GM21529 (cell line): ENCODE measurements at regions not wholly inside any gene's neighbourhood (a gene's known extent, or its start where the extent isn't known, plus 50 kb on each side); places are given as distances from the start of the nearest gene placed in this dataset.
A peak's percentile ranks its signal among the peaks of the same experiment; 100 is the strongest.
"Not testable (repeated sequence)": the region's sequence is repeated elsewhere in the genome, so short reads cannot be mapped to it uniquely, and the experiment has no call there.

Source experiments
- ATAC-seq: cut with Tn5 transposase; IDR thresholded peaks from one replicate; pipeline ENCODE4 v1.9.1; 2021; ENCODE audit not compliant: unreplicated experiment

DNA sequence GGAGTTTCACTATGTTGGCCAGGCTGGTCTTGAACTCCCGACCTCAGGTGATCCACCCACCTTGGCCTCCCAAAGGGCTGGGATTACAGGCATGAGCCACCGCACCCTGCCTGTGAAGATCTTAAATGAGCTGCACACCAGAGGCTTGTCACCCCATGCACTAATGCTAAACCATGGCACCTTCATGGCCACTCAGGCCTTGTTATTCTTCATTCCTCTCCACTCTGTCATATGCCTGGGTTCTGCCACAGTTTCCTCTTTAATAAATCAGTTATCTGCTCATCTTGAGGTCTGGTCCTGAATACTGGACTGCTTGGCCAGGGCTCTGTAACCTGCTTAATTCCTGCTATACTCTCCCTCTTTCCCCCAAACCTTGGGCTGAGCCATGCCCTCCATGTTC is 104.3 kb upstream of the FOXN2 start:
- no peak for ATAC-seq

DNA sequence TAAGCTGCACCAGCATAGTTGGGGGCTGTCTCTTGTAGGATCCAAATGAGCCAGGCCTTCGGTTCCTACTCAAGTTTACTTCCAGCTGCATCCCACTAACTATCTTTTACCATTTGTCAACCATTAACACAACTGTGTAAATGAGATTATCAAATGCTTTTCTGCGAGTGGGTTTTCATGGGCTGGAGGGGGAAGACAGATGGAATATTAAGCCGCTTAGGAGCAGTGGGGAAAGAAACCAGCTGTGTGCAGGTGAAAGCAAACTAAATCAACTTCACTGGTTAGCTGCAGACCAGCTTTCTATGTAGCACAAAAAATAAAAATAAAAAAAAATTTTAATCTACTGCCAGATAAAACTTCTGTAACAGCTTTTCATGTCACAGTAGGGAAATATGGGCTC is 100.8 kb upstream of the FOXN2 start:
- no peak for ATAC-seq

DNA sequence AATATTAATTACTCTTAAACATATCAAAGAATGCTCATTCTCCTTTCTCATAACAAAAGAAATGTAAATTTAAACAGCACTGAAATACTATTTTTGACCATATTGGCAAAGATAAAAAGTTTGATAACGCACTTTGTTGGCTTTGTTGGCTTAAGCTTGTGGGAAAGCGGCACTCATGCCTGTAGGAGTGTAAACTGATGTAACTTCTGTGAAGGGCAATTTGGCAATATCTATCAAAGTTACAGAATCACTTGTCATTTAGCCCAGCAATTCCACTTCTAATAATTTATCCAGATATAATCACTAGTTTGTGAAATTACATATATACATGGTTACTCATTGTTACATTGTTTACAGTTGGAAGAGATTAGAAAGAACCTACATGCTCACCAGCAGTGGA is 96.3 kb upstream of the FOXN2 start:
- ATAC-seq: no peak

DNA sequence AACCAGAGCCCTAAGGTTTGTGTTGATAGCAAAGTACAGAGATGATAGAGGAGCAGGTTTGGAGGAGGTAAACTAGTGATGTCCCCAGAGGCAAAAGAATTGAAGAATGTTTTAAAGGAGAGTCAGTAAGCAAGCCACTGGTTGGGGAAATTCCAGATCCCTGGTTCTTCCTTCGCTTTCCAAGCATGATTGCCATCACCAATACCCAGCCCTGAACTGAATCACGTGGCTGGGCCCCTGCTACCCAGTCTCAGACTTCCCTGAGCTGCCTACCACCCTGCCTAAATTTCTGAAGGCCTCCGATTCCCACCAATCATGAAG is 95.3 kb upstream of the FOXN2 start:
- no peak for ATAC-seq

DNA sequence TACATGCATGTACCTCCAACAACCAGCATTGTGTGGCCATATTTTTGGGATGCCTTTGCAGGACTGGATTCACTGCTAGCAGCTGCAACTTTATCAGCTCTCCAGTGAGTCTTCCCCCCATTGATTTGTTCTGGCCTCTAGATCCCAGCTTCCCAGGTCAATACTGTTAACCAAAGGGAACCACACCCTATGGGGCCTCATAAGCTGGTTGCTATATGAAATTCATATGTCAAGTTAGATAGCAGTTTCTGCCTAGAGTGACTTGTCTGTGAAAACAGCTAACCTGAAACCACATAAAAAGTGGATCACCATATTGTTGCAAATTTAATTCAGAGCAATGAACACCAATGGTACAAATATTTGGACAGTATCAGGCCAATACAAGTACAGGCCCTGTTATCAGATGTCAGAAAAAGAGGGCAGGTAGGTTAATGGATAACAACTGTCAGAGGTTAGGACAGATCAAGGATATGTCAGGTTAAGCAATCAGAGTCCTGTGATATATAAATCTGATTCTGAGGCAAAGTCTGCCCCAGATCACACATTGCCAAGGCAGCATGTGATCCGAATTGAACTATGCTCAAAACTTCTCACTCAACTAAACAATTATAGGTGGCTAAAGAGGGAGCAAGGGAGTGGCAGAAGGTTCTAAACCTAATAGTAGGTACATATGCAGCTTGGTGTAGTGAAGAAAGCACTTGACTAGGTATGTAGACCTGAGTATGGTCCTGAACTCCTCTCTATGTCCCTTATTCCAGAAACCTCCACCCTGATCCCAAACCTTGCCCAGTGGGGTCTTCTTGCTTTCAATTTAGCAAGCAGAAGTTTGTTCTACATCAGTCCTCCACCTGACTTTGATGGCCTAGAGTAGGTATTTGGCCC is 94.7 kb upstream of the FOXN2 start:
- no peak for ATAC-seq

DNA sequence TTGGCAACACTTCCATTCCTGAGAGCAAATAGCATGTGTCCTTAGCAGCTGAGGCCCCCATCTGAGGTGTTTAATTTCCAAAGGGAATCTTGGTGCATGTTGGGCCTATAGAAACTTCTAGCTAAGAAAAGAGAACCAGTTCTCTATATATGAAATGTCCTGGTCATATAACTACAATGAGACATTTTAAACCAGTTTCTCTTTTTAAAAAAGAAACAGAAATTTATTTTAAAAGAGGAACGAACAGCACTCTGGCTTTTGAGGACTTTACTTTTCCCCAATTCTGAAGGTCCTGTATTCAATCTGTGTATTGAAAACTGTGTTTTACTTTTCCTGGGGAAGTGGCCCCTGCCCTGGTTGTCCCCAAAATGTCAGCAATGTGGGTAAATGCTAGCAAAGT is 94.0 kb upstream of the FOXN2 start:
- ATAC-seq: no peak

DNA sequence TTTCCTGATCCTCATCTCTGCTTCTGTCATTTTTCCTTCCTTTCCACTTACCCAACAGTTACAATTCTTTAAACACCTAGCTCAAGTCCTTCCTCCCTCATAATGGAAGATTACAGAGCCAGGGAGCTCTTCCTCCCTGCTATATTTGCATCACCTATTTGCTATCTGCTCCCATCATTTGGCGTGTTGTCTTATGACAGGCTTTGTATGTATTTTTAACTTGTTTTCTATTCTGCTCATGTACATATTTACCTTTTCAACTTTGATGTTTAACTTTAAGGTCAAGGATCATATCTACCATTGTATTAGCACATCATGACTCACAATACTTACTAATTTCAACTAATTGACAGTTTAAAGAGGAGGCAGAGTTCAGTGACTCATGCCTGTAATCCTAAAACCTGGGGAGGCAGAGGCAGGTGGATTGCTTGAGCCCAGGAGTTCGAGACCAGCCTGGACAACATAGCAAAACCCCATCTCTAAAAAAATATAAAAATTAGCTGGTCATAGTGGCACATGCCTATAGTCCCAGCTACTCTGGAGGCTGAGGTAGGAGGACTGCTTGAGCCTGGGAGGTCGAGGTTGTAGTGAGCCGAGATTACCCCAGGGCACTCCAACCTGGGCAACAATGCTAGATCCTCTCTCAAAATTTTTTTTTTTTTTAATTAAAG is 92.5 kb upstream of the FOXN2 start:
- no peak for ATAC-seq

DNA sequence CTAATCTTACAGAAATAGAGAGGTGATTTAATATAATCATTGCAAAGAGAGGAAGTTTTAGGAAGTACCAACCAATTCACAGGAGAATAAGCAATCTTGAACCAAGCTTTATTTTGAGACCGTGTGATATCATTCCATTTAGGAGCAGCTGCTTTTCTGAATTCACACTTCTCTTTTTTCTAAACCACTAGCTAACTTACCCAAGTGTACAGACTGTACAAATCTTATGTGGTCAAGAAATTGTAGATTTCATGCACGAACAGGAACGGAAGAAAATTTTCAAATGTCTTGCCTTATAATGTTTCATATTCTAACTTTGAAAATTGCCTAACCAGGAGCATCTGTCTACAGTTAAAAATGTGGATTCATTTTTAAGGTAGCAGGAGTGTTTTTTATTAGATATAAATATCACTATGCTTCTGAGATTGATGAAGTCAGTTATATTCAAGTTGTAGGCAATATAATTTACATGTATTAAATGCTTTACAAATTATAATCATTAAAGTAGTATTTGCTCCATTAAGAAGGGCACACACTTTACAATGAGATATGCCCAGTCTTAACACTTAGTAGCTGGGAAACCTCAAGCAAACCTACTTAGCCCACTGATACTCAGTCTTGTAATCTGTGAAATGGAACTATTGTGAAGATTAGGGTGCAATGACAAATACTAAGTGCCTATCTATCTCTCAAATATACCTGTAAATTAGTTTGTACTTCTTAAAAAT is 86.7 kb upstream of the FOXN2 start:
- ATAC-seq: peak; percentile 88

DNA sequence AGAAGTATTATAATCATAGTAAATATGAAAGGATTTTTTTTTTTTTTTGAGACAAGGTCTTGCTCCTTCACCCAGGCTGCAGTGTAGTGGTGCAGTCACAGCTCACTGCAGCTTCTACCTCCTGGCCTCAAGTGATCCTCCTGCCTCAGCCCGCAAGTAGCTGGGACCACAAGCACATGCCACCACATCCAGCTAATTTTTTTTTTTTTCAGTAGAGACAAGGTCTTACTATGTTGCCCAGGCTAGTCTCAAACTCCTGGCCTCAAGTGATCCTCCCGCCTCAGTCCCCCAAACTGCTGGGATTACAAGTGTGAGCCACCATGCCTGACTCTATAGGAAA is 86.2 kb upstream of the FOXN2 start:
- peak; percentile 44 for ATAC-seq

DNA sequence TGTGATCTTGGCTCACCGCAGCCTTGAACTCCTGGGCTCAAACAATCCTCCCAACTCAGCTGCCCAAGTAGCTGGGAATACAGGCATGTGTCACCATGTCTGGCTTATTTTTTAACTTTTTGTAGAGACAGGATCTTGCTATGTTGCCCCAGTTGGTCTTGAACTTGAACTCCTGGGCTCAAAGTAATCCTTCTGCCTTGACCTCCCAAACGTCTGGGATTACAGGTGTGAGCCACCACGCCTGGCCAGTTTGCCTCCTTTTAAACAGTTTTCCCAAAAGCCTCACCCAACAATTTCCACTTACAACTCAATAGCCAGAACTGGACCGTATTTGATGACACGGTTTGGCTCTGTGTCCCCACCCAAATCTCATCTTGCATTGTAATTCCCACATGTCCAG is 85.4 kb upstream of the FOXN2 start:
- no peak for ATAC-seq

DNA sequence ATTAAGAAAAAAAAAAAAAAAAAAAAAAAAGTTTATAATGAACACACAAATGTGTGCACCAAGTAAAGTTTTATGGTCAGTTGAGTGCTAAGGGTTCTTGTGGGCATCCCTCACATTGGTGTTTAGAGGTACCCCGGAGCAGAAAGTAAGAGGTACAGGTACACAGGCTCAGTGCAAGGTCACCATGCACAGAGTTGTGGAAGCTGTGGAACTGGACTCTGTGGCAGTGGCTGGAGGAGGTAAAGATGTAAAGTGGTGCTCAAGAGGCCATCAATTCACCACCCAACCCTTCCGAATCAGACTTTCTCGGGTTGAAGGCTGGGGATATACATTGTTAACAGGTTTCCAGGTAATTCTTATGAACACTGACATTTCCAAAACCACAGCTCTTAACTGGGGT is 83.6 kb upstream of the FOXN2 start:
- no peak for ATAC-seq

DNA sequence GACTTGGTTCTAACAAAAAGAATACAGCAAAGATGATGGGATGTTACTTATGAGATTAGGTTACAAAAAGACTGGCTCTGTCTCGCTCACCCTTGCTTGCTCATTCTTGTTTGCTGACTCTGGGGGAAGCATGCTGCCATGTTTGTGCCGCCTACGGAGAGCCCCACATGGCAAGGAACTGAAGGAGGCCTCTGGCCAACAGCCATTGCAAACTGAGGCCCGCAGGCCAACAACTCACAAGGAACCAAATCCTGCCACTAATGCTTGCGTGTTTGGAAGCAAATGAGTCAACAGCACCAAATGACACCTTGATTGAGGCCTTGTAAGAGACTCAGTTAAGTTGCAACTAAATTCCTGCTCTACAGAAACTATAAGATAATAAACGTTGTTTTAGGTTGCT is 82.1 kb upstream of the FOXN2 start:
- ATAC-seq: no peak

DNA sequence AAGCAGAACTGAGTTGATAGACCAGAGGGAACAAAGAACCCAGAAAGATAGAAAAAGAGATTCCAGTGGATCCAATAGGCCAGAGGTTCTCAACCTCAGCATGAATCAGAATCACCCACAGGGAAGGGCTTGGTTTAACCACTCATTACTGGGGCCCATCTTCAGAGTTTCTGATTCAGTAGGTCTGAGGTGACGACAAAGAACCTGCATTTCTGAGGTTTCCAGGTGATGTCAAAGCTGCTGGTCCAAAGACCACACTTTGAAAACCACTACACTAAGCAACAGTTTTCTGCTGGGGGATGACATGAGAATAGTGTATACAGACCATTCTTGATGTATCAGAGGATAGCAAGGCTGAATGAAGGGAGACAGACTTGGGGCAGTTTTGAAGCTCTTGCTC is 81.5 kb upstream of the FOXN2 start:
- ATAC-seq: no peak

DNA sequence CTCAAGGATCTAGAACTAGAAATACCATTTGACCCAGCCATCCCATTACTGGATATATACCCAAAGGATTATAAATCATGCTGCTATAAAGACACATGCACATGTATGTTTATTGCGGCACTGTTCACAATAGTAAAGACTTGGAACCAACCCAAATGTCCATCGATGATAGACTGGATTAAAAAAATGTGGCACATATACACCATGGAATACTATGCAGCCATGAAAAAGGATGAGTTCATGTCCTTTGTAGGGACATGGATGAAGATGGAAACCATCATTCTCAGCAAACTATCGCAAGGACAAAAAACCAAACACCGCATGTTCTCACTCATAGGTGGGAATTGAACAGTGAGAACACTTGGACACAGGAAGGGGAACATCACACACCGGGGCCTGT is 80.7 kb upstream of the FOXN2 start:
- not testable (repeated sequence) for ATAC-seq

DNA sequence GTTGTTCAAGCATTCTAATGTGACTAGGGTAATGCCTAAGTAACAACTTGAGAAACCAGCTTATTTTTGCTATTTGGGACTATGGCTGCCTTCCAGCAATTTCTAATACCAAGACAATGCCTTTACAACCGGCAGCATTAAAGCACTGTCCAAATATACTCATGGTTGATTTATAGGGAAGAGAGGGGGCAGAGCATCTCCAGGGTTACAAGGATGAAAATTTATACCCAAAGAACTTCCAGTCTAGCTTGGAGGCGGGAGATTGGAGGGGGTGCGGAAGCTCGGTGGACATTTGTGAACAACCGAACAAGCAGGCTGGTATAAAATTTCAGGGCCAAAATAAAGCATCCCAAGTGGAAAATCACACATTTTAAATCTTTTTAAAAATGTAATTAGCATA is 79.4 kb upstream of the FOXN2 start:
- ATAC-seq: no peak

DNA sequence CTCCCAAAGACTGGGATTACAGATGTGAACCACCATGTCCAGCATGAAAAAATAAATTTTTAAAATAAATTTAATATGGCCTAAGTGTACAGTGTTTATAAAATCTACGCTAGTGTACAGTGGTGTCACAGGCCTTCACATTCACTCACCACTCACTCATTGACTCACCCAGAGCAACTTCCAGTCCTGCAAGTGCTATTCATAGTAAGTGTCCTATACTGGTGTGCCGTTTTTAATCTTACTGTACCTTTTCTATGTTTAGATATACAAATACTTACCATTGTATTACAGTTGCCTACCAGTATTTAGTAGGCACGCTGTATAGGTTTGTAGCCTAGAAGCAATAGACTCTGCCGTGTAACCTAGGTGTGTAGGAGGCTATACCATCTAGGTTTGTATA is 76.1 kb upstream of the FOXN2 start:
- ATAC-seq: no peak

DNA sequence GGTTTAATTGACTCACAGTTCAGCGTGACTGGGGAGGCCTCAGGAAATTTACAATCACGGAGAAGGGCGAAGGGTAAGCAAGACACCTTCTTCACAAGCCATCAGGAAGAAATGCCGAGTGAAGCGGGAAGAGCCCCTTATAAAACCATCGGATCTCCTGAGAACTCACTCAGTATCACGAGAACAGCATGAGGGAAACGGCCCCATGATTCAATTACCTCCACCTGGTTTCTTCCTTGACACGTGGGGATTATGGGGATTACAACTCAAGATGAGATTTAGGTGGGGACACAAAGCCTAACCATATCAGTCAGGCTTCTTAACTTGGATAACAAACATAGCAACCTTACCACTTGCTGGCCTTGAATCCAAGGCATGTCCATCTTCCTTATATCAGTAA is 73.6 kb upstream of the FOXN2 start:
- ATAC-seq: no peak

DNA sequence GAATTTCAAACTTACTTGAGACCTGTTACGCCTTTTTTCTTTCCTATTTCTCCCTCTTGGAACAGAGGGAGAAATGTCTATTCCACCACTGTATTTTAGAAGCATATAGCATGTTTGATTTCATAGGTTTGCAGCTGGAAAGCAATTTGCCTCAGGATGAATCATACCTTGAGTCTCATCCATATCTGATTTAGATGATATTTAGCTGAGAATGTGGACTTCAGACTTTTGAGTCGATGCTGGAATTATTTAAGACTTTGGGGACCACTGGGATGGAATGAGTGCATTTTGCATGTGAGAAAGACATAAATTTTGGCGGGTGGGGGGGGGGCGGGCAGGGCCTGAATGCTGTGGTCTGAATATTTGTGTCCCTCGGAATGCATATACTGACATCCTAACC is 67.3 kb upstream of the FOXN2 start:
- no peak for ATAC-seq

DNA sequence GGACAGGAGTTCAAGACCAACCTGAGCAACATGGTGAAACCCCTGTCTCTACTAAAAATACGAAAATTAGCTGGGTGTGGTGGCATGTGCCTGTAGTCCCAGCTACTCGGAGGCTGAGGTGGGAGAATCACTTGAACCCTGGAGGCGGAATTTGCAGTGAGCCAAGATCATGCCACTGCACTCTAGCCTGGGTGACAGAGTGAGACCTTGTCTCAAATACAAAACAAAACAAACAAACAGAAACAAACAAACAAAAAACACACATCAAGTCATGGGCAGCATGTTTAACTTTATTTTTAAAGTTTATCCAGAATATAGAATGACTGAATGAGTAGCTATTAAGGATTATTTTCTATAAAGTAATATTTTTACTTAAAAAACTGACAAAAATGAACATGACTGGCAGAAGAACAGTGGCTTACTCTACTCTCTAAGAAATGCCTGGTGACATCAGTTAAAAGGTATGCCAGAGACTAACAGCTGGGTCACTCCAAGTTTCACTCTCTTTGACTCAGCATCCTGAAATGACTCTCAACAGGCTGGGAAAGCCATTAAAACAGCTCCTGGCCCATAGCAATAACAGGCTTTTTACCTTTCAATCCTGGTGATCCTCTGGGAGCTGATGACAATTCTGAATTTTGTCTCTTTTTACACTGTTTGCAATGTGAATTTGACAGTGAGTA is 66.1 kb upstream of the FOXN2 start:
- ATAC-seq: peak; percentile 92

DNA sequence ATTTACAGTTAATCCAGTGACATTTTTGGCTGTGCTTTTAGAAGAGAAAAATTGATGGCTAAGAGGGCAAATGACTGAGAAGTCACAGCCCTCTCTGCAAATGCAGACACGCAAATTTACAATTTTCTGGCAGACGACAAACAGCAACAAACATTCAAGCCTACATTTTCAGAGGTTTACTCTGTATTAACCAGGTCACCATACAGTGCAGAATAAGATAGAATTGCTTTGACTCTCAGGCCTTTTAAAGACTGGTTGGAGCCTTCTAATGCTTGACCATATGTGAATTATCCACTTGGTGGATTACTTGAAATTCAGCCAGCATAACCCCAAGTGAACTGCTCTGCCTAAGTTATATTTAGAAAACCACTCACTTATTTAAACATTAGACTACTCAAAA is 65.5 kb upstream of the FOXN2 start:
- no peak for ATAC-seq

DNA sequence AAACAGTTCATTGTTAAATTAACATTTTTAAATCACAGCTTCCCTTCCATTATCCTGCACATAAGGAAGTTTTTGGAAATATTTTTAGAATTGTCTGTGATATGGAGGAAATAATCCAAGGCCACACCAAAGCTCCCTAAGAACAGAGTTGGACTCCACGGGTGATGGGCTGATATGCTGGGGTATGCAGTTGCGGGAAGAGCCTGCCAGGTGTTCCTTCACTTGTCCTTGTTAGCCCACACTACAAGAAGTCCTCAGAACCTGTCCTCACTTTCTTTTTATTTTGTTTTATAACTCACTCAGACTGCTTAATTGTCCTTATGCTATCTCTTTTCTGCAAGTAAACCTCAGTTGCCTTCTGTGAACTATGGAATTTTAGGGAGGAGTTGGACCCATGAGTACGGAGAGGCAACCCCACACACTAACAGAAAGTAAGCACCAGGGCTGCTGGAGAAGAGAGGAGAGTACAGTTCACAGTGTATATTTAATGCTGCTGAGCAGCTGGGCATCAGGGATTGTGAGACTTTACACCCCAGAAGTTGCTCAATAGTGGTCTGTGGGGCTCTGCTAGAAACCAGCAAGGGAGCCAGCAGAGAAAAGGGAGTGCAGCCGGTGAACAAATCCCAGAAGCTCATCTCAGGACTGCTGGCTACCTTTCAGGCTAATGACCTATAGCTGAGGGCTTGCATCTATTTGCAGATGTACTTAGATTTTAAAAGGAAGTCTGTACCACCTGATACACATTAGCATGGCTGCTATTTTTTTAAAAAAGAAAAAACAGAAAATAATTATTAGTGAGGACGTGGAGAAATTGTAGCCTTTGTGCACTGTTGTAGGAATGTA is 64.6 kb upstream of the FOXN2 start:
- ATAC-seq: no peak
